Mesenchymal stem cell (in vitro differentiated cells and primary cell): ENCODE measurements at regions not wholly inside any gene's neighbourhood (a gene's known extent, or its start where the extent isn't known, plus 50 kb on each side); places are given as distances from the start of the nearest gene placed in this dataset.
A peak's percentile ranks its signal among the peaks of the same experiment; 100 is the strongest.

Experiments
- DNase-seq: peaks from one replicate; pipeline ENCODE4 v3.0.0-alpha.2; 2013
- H2AFZ ChIP-seq: one replicate; pipeline ENCODE4 v1.6.1; 2013; ENCODE audit warnings: low read depth, mild to moderate bottlenecking, control low read depth, inconsistent platforms, low read length, moderate library complexity
- H2AK5ac ChIP-seq: 2 replicates; pipeline ENCODE4 v1.6.1; 2013; ENCODE audit warnings: low read length, moderate library complexity, mild to moderate bottlenecking, inconsistent platforms; ENCODE audit not compliant: severe bottlenecking
- H2BK120ac ChIP-seq: one replicate; pipeline ENCODE4 v1.6.1; 2013; ENCODE audit warnings: low read depth, mild to moderate bottlenecking, inconsistent platforms, low read length, moderate library complexity
- H2BK12ac ChIP-seq, 2 experiments: one replicate each; pipeline ENCODE4 v1.6.1; 2013; ENCODE audit warnings: inconsistent platforms in 2 of 2, low read length in 2 of 2, mild to moderate bottlenecking in 2 of 2, moderate library complexity in 2 of 2, control low read depth in 1 of 2
- H2BK15ac ChIP-seq: one replicate; pipeline ENCODE4 v1.6.1; 2013; ENCODE audit warnings: mild to moderate bottlenecking, low read depth, inconsistent platforms; ENCODE audit not compliant: poor library complexity, severe bottlenecking
- H2BK5ac ChIP-seq: 2 replicates; pipeline ENCODE4 v1.6.1; 2013; ENCODE audit warnings: low read depth, mild to moderate bottlenecking, low read length, control low read depth, inconsistent platforms; ENCODE audit not compliant: poor library complexity, severe bottlenecking
- H3K14ac ChIP-seq, 2 experiments: one replicate each; pipeline ENCODE4 v1.6.1; 2013; ENCODE audit warnings: inconsistent platforms in 2 of 2, low read length in 2 of 2, control low read depth in 1 of 2, mild to moderate bottlenecking in 1 of 2, moderate library complexity in 1 of 2
- H3K18ac ChIP-seq, 2 experiments: one replicate each; pipeline ENCODE4 v1.6.1; 2013; ENCODE audit warnings: inconsistent platforms in 2 of 2, low read length in 2 of 2, control low read depth in 1 of 2, low read depth in 1 of 2, mild to moderate bottlenecking in 1 of 2
- H3K23ac ChIP-seq, 2 experiments: one replicate each; pipeline ENCODE4 v1.6.1; 2013; ENCODE audit warnings: inconsistent platforms in 2 of 2, low read length in 2 of 2, mild to moderate bottlenecking in 2 of 2, moderate library complexity in 2 of 2, control low read depth in 1 of 2
- H3K27ac ChIP-seq: 2 replicates; pipeline ENCODE4 v1.5.1; 2013; ENCODE audit warnings: mild to moderate bottlenecking, moderate library complexity, low read length, control low read depth, inconsistent platforms; ENCODE audit not compliant: poor library complexity, severe bottlenecking
- H3K27me3 ChIP-seq, 2 experiments: 2 replicates each; pipeline versions ENCODE4 v1.6.1 to v1.7.0; 2013; ENCODE audit warnings: low read length in 2 of 2, mild to moderate bottlenecking in 2 of 2, moderate library complexity in 2 of 2, control low read depth in 1 of 2, inconsistent platforms in 1 of 2; ENCODE audit not compliant: control insufficient read depth in 1 of 2, insufficient read depth in 1 of 2
- H3K36me3 ChIP-seq, 2 experiments: 2 replicates each; pipeline versions ENCODE4 v1.6.1 to v1.7.0; 2013; ENCODE audit warnings: low read length in 2 of 2, control low read depth in 1 of 2, inconsistent platforms in 1 of 2, low read depth in 1 of 2, mild to moderate bottlenecking in 1 of 2; ENCODE audit not compliant: insufficient read depth in 2 of 2, control insufficient read depth in 1 of 2
- H3K4ac ChIP-seq, 2 experiments: one replicate each; pipeline ENCODE4 v1.6.1; 2013; ENCODE audit warnings: inconsistent platforms in 2 of 2, low read length in 2 of 2, mild to moderate bottlenecking in 2 of 2, moderate library complexity in 2 of 2, control low read depth in 1 of 2, low read depth in 1 of 2
- H3K4me1 ChIP-seq: 2 replicates; pipeline ENCODE4 v1.6.1; 2013; ENCODE audit warnings: low read depth, low read length, control low read depth; ENCODE audit not compliant: control insufficient read depth, insufficient read depth
- H3K4me2 ChIP-seq: 2 replicates; pipeline ENCODE4 v1.6.1; 2013; ENCODE audit warnings: low read length, mild to moderate bottlenecking, inconsistent platforms; ENCODE audit not compliant: poor library complexity, severe bottlenecking
- H3K4me3 ChIP-seq, 2 experiments: 2 replicates each; pipeline versions ENCODE4 v1.5.1 to v1.7.0; 2013; ENCODE audit warnings: low read length in 2 of 2, mild to moderate bottlenecking in 2 of 2, control low read depth in 1 of 2, low read depth in 1 of 2; ENCODE audit not compliant: insufficient read depth in 1 of 2
- H3K79me1 ChIP-seq: replicated peaks from 2 replicates; pipeline ENCODE4 v1.6.1; 2013; ENCODE audit warnings: mild to moderate bottlenecking, control low read depth, low read length, inconsistent platforms; ENCODE audit not compliant: poor library complexity, severe bottlenecking
- H3K9ac ChIP-seq: 2 replicates; pipeline ENCODE4 v1.7.0; 2013; ENCODE audit warnings: mild to moderate bottlenecking, low read length, moderate library complexity
- H3K9me3 ChIP-seq: 2 replicates; pipeline ENCODE4 v1.7.0; 2013; ENCODE audit warnings: mild to moderate bottlenecking, low read length; ENCODE audit not compliant: control insufficient read depth
- H4K8ac ChIP-seq: one replicate; pipeline ENCODE4 v1.6.1; 2013; ENCODE audit warnings: inconsistent platforms, mild to moderate bottlenecking, low read length, moderate library complexity
- H4K91ac ChIP-seq: one replicate; pipeline ENCODE4 v1.6.1; 2013; ENCODE audit warnings: mild to moderate bottlenecking, low read length, inconsistent platforms
- WGBS: methylation state at CpG from one replicate; pipeline ENCODE4 v1.1.7; 2013; ENCODE audit warnings: mixed read lengths; 5-methylcytosine and 5-hydroxymethylcytosine counted together

DNA sequence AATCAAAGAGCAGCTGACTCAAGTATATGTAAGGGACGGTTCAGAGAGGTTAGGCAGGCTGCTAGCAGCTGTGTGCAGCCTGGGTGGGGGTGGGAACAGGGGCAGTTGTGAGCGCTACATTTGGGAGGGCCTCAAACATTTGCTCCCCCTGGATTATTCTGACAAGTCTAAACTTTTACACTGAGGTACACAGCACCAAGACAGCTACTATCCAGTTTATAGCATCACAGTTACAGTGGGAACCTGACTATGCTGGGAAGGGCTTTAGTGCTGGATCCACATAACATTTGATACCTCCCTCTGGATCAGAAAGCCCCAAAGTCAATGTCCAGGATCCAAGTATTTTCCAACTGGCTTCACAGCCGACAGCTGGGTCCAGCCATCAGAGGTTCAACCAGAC is 55.8 kb upstream of the GIMD1 start:
- no peak overlapping the region for H4K91ac ChIP-seq
- H3K4me1 ChIP-seq = no peaks in the 10 kb centered on the region
- H4K8ac ChIP-seq = no peak overlapping the region
- H2BK120ac ChIP-seq = no peak overlapping the region
- no peak overlapping the region for H3K4ac ChIP-seq
- H2AK5ac ChIP-seq = no peak overlapping the region
- no peak overlapping the region for H3K4me2 ChIP-seq
- no peak overlapping the region for H3K23ac ChIP-seq
- no peak overlapping the region for H3K9ac ChIP-seq
- no peak overlapping the region for H3K4me3 ChIP-seq
- H2BK5ac ChIP-seq = no peak overlapping the region
- H3K79me1 ChIP-seq = no peaks in the 10 kb centered on the region
- no peak overlapping the region for H2BK15ac ChIP-seq
- H2AFZ ChIP-seq = no peak overlapping the region
- H3K18ac ChIP-seq = no peak overlapping the region
- no peak overlapping the region for H3K27ac ChIP-seq
- no peak overlapping the region for H2BK12ac ChIP-seq
- 93% methylated on average over 3 of the region's 3 CpGs for WGBS
- H3K9me3 ChIP-seq = no peaks in the 10 kb centered on the region
- no peak overlapping the region for H3K14ac ChIP-seq
- H3K27me3 ChIP-seq = no peaks in the 10 kb centered on the region
- no peak for DNase-seq
- H3K36me3 ChIP-seq = no peaks in the 10 kb centered on the region

DNA sequence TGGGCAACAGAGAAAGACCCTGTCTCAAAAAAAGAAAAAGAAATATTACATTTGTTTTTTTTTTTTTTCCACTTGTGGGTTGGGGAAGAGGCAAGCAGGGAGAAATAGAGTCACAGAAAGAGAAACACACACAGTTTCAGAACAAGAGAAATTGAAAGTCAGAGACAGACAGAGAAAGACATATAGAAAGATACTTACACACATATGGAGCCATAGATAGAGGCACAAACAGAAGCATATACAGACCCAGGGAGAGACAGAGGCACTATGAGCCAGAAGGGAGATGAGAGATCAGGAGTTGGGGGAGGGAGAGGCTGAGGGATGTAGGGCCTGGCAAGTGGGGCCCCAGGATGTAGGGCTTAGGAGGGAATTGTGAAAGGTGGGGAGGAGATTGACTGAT is 55.2 kb upstream of the GIMD1 start:
- H3K14ac ChIP-seq = no peak overlapping the region
- H2AK5ac ChIP-seq = no peak overlapping the region
- no peak overlapping the region for H2AFZ ChIP-seq
- H3K36me3 ChIP-seq = no peaks in the 10 kb centered on the region
- H3K4ac ChIP-seq = no peak overlapping the region
- H2BK15ac ChIP-seq = no peak overlapping the region
- H3K4me2 ChIP-seq = no peak overlapping the region
- no peak overlapping the region for H4K8ac ChIP-seq
- no peak overlapping the region for H2BK120ac ChIP-seq
- H3K18ac ChIP-seq = no peak overlapping the region
- H3K4me1 ChIP-seq = no peaks in the 10 kb centered on the region
- no peak for DNase-seq
- no peaks in the 10 kb centered on the region for H3K27me3 ChIP-seq
- H3K9me3 ChIP-seq = no peaks in the 10 kb centered on the region
- no peak overlapping the region for H3K9ac ChIP-seq
- no peak overlapping the region for H2BK5ac ChIP-seq
- no peak overlapping the region for H3K27ac ChIP-seq
- no peak overlapping the region for H3K4me3 ChIP-seq
- no peak overlapping the region for H2BK12ac ChIP-seq
- H4K91ac ChIP-seq = no peak overlapping the region
- no peaks in the 10 kb centered on the region for H3K79me1 ChIP-seq
- H3K23ac ChIP-seq = no peak overlapping the region

DNA sequence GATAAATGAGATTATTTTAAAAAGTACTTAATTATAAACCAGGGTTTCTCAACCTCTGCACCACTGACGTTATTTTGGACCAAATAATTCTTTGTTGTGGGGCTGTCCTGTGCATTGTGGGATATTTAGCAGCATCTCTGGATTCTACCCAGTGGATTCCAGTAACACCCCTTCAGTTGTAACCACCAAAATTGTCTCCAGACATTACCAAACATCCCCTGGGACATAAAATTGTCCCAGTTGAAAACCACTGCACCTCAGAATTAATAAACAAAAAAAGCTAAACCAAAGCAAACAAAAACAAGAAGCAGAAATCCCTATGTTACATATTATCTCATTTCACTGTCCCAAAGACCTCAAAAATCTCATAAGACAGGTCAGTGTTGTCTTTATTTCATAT is 54.2 kb upstream of the GIMD1 start:
- no peak overlapping the region for H3K27ac ChIP-seq
- no peak overlapping the region for H2BK12ac ChIP-seq
- H3K4ac ChIP-seq = no peak overlapping the region
- no peak overlapping the region for H3K4me3 ChIP-seq
- no peak overlapping the region for H4K91ac ChIP-seq
- H3K9ac ChIP-seq = no peak overlapping the region
- H3K27me3 ChIP-seq = no peaks in the 10 kb centered on the region
- H3K79me1 ChIP-seq = no peaks in the 10 kb centered on the region
- no peaks in the 10 kb centered on the region for H3K9me3 ChIP-seq
- H3K4me1 ChIP-seq = no peaks in the 10 kb centered on the region
- H3K18ac ChIP-seq = no peak overlapping the region
- 100% methylated on average over 1 of the region's 1 CpG for WGBS
- no peak overlapping the region for H3K4me2 ChIP-seq
- H4K8ac ChIP-seq = no peak overlapping the region
- no peak overlapping the region for H3K14ac ChIP-seq
- H2BK15ac ChIP-seq = no peak overlapping the region
- no peak overlapping the region for H2AFZ ChIP-seq
- H2BK120ac ChIP-seq = no peak overlapping the region
- DNase-seq = no peak
- H2BK5ac ChIP-seq = no peak overlapping the region
- H2AK5ac ChIP-seq = no peak overlapping the region
- H3K36me3 ChIP-seq = no peaks in the 10 kb centered on the region
- H3K23ac ChIP-seq = no peak overlapping the region

DNA sequence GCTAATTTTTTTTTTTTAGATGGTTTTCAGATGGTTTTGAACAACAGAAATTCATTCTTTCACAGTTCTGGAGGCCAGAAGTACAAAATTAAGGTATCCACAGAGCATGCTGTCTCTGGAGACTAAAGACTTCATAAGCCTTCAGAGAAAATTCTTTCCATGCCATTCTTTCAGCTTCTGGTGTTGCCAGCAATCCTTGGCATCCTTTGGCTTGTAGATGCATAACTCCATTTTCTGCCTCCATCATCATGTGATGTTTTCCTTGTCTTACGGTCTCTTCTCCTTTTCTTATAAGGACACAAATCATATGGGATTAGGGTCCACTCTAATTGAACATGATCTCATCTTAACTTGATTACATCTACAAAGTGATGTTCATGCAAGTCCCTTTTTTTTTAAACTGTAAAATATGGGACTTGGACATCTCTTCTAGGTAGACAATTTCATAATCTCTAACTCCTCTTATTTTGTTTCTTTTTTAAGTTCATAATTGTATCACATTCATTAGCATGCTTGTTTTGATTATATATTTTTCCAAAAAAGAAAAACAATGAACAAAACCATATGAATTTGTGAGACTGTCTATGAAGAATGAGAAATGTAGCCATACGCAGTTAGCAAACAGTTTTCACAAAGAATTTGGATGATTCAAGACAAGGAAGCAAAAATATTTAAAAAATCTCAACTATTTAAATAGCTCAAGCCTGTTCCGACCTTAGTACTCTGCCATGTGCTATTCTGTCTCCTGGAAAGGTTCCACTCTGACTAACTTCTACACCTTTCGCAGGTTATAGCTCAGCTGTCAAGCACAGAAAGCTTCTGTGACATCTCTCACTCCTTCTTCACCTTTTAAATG is 53.1 kb upstream of the GIMD1 start:
- no peaks in the 10 kb centered on the region for H3K9me3 ChIP-seq
- no peak overlapping the region for H3K23ac ChIP-seq
- DNase-seq = no peak
- H2AFZ ChIP-seq = no peak overlapping the region
- no peak overlapping the region for H4K91ac ChIP-seq
- no peaks in the 10 kb centered on the region for H3K4me1 ChIP-seq
- H3K9ac ChIP-seq = no peak overlapping the region
- H3K36me3 ChIP-seq = no peaks in the 10 kb centered on the region
- no peak overlapping the region for H4K8ac ChIP-seq
- no peak overlapping the region for H2BK120ac ChIP-seq
- H3K27me3 ChIP-seq = no peaks in the 10 kb centered on the region
- no peak overlapping the region for H2BK5ac ChIP-seq
- no peak overlapping the region for H2BK12ac ChIP-seq
- no peak overlapping the region for H2AK5ac ChIP-seq
- H3K4ac ChIP-seq = no peak overlapping the region
- no peak overlapping the region for H3K4me2 ChIP-seq
- H2BK15ac ChIP-seq = no peak overlapping the region
- no peak overlapping the region for H3K18ac ChIP-seq
- no peak overlapping the region for H3K14ac ChIP-seq
- H3K4me3 ChIP-seq = no peak overlapping the region
- 24% methylated on average over 3 of the region's 4 CpGs for WGBS
- H3K79me1 ChIP-seq = no peaks in the 10 kb centered on the region
- H3K27ac ChIP-seq = peak overlapping the region; percentile 49
